Activated B cell treated with CpG ODN at 0.5 μM for 24 hours (primary cell): ENCODE measurements at regions not wholly inside any gene's neighbourhood (a gene's known extent, or its start where the extent isn't known, plus 50 kb on each side); places are given as distances from the start of the nearest gene placed in this dataset.

Experiments used
- ATAC-seq: fragments of 200-7000 bp; cut with Tn5 transposase; one replicate; pipeline ENCODE4 v1.10.0; 2021; ENCODE audit warnings: low read depth, mild to moderate bottlenecking, moderate library complexity
- CTCF ChIA-PET: fragments of 350-600 bp; sonication (Branson Sonifier 250); formaldehyde crosslinking; loops from one replicate; lab custom pipeline; 2021; ENCODE audit warnings: antibody characterized with exemption; lab: Charles Lee
- POLR2A ChIA-PET: fragments of 350-600 bp; sonication (Branson Sonifier 250); formaldehyde crosslinking; loops from one replicate; lab custom pipeline; 2021; ENCODE audit warnings: antibody characterized with exemption; lab: Charles Lee
- DNase-seq: peaks from one replicate; pipeline ENCODE4 v3.0.0; 2022
- H3K27ac Mint-ChIP-seq: one replicate; pipeline ENCODE4 v1.8.0; 2020; ENCODE audit warnings: mixed read lengths
- H3K27me3 Mint-ChIP-seq: one replicate; pipeline ENCODE4 v1.8.0; 2021; ENCODE audit warnings: mixed read lengths
- H3K36me3 Mint-ChIP-seq: one replicate; pipeline ENCODE4 v1.8.0; 2021; ENCODE audit warnings: low read depth, mixed read lengths
- H3K4me1 Mint-ChIP-seq: one replicate; pipeline ENCODE4 v1.8.0; 2021; ENCODE audit warnings: mixed read lengths
- H3K4me3 Mint-ChIP-seq: one replicate; pipeline ENCODE4 v1.8.0; 2020; ENCODE audit warnings: mild to moderate bottlenecking, mixed read lengths
- H3K9me3 Mint-ChIP-seq: one replicate; pipeline ENCODE4 v1.8.0; 2020; ENCODE audit warnings: mixed read lengths
- CTCF ChIP-seq: fragments of 200-600 bp; IDR thresholded peaks from one replicate; pipeline ENCODE4 v1.8.0; 2022; ENCODE audit warnings: antibody characterized with exemption, mild to moderate bottlenecking
- intact Hi-C: fragments of 100-400 bp; cut with micrococcal nuclease; formaldehyde crosslinking; loops from one replicate; pipeline ENCODE4 v1.15.1; 2024

GRCh38 chr6:47392251-47392650 is 82.5 kb upstream of the TNFRSF21 start:
- no peak overlapping the region for H3K27ac Mint-ChIP-seq
- no peaks in the 10 kb centered on the region for H3K36me3 Mint-ChIP-seq
- CTCF ChIA-PET = no interaction called here
- H3K4me3 Mint-ChIP-seq = no peak overlapping the region
- DNase-seq (no peak), ATAC-seq (no peak)
- TF ChIP-seq CTCF = no peak
- H3K27me3 Mint-ChIP-seq = peaks cover 4% of the 10 kb centered on the region
- H3K9me3 Mint-ChIP-seq = peaks cover 16% of the 10 kb centered on the region
- POLR2A ChIA-PET = no interaction called here
- intact Hi-C loops = no loop called here
- no peaks in the 10 kb centered on the region for H3K4me1 Mint-ChIP-seq

GRCh38 chr6:47396401-47397069 is 81.1 kb upstream of the CD2AP start:
- ChIA-PET CTCF (no interaction called here), POLR2A (interaction anchor here (0.6 kb wide), 1 partner anchor 389 kb away, joined by 3 read pairs; no protein-coding TSS in a partner anchor)
- H3K9me3 Mint-ChIP-seq = peaks cover 2% of the 10 kb centered on the region

GRCh38 chr6:47400581-47400980 is 77.0 kb upstream of the CD2AP start:
- no peaks in the 10 kb centered on the region for H3K27me3 Mint-ChIP-seq
- TF ChIP-seq CTCF = no peak
- ChIA-PET POLR2A (no interaction called here), CTCF (no interaction called here)
- H3K27ac Mint-ChIP-seq = no peak overlapping the region
- DNase-seq (no peak), ATAC-seq (no peak)
- no peaks in the 10 kb centered on the region for H3K9me3 Mint-ChIP-seq
- no peaks in the 10 kb centered on the region for H3K36me3 Mint-ChIP-seq
- intact Hi-C loops = no loop called here
- no peak overlapping the region for H3K4me3 Mint-ChIP-seq
- peaks cover 6% of the 10 kb centered on the region for H3K4me1 Mint-ChIP-seq

More at GRCh38 chr6:47396401-47397069, 81.1 kb upstream of the CD2AP start:
- Mint-ChIP-seq H3K27ac (no peak overlapping the region), H3K27me3 (peaks cover 1% of the 10 kb centered on the region), H3K36me3 (no peaks in the 10 kb centered on the region), H3K4me3 (no peak overlapping the region), H3K4me1 (no peaks in the 10 kb centered on the region)
- intact Hi-C loops = no loop called here
- DNase-seq (no peak), ATAC-seq (no peak)
- no peak for TF ChIP-seq CTCF

GRCh38 chr6:47402081-47402480 is 75.5 kb upstream of the CD2AP start:
- ATAC-seq (no peak), DNase-seq (no peak)
- Mint-ChIP-seq H3K36me3 (no peaks in the 10 kb centered on the region), H3K4me3 (no peak overlapping the region), H3K27me3 (no peaks in the 10 kb centered on the region), H3K9me3 (no peaks in the 10 kb centered on the region), H3K4me1 (peaks cover 6% of the 10 kb centered on the region), H3K27ac (no peak overlapping the region)
- intact Hi-C loops = no loop called here
- no peak for TF ChIP-seq CTCF
- POLR2A ChIA-PET = no interaction called here
- CTCF ChIA-PET = no interaction called here

GRCh38 chr6:47403056-47403455 is 74.5 kb upstream of the CD2AP start:
- no peak for DNase-seq
- intact Hi-C loops = no loop called here
- POLR2A ChIA-PET = no interaction called here
- TF ChIP-seq CTCF = no peak
- Mint-ChIP-seq H3K27ac (no peak overlapping the region), H3K36me3 (no peaks in the 10 kb centered on the region), H3K4me3 (no peak overlapping the region), H3K27me3 (no peaks in the 10 kb centered on the region), H3K4me1 (peaks cover 6% of the 10 kb centered on the region), H3K9me3 (no peaks in the 10 kb centered on the region)
- no peak for ATAC-seq
- CTCF ChIA-PET = interaction anchor here (0.9 kb wide), 1 partner anchor 11 kb away, joined by 4 read pairs; no protein-coding TSS in a partner anchor
